Central memory CD8-positive, alpha-beta T cell (primary cell): ENCODE measurements at regions not wholly inside any gene's neighbourhood (a gene's known extent, or its start where the extent isn't known, plus 50 kb on each side); places are given as distances from the start of the nearest gene placed in this dataset.

Experiments used
- ATAC-seq: fragments of 150-1000 bp; cut with Tn5 transposase; replicated peaks from 2 replicates; pipeline ENCODE4 v1.10.0; 2022; ENCODE audit warnings: mild to moderate bottlenecking, moderate FRiP score, moderate number of reproducible peaks; ENCODE audit not compliant: poor library complexity, severe bottlenecking; ENCODE audit errors: extremely low read depth
- DNase-seq, 2 donors: peaks; one replicate each; pipeline ENCODE4 v3.0.0; 2021; ENCODE audit warnings: low spot score in 2 of 2
- H3K27ac Mint-ChIP-seq: one replicate; pipeline ENCODE4 v1.8.0; 2022; ENCODE audit warnings: low read depth, mild to moderate bottlenecking, moderate library complexity, mixed read lengths
- H3K27me3 Mint-ChIP-seq: one replicate; pipeline ENCODE4 v1.8.0; 2022; ENCODE audit warnings: mixed read lengths
- H3K36me3 Mint-ChIP-seq: one replicate; pipeline ENCODE4 v1.8.0; 2022; ENCODE audit warnings: mild to moderate bottlenecking, moderate library complexity, mixed read lengths; ENCODE audit not compliant: insufficient read depth
- H3K4me1 Mint-ChIP-seq: one replicate; pipeline ENCODE4 v1.8.0; 2022; ENCODE audit warnings: mixed read lengths
- H3K4me3 Mint-ChIP-seq: one replicate; pipeline ENCODE4 v1.8.0; 2022; ENCODE audit warnings: mild to moderate bottlenecking, moderate library complexity, mixed read lengths
- H3K9me3 Mint-ChIP-seq: one replicate; pipeline ENCODE4 v1.8.0; 2022; ENCODE audit warnings: mixed read lengths

DNA sequence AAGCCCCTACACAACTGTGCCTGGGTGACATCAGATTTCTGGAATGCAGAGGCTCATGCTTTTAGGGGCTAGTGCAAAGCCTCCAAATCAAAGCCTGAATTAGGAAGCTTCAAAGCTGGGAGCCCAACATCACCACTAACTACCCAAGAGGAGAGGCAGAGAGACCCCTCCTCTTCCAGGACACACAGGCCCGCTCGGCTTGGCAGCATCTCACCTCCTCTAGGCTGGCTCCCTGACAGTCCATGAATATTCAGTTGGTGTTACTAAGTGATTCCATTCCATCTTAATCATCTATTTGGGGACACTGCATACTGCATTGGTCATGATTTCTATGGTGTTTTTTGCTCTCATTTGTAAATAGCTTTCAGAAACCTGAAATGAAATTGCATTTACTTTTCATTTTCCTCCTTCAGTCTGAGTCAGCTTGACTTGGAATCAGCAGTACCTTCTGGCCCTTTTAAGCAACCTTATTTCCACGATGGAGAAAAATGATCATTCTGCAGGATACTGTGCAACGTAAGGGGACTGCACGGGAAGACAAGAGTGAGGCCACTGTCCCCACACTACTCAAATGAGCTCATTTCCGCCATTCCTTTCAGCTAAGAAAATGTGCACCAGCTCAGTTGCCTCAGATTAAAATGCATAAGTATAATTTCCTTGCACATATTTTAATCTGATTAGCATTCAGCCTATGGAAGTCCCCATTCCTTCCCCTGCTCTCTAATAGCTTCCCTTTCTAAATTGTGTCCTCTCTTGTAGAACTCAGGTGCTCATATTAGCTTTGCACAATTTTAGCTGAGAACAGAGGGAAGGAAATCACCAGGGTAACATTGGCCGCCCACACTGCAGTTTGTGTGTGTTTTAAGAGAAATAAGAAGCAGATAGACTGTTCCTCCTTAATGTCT lies 219.9 kb downstream of the RFC3 start:
- Mint-ChIP-seq H3K4me1 (no peaks in the 10 kb centered on the region), H3K9me3 (peaks cover 5% of the 10 kb centered on the region), H3K27ac (no peak overlapping the region), H3K4me3 (no peak overlapping the region), H3K36me3 (peaks cover 1% of the 10 kb centered on the region), H3K27me3 (no peaks in the 10 kb centered on the region)
- DNase-seq (no peak), ATAC-seq (no peak)

- H3K4me1 Mint-ChIP-seq: no peaks in the 10 kb centered on the region
- H3K27ac Mint-ChIP-seq: no peak overlapping the region
- peaks cover 1% of the 10 kb centered on the region for H3K36me3 Mint-ChIP-seq
- H3K4me3 Mint-ChIP-seq: no peak overlapping the region
- H3K27me3 Mint-ChIP-seq: no peaks in the 10 kb centered on the region
- ATAC-seq (no peak), DNase-seq (no peak)
- peaks cover 10% of the 10 kb centered on the region for H3K9me3 Mint-ChIP-seq
These were observed 220.7 kb downstream of the RFC3 start for GRCh38 chr13:34038541-34039068.

GRCh38 chr13:34039678-34040077 lies 221.7 kb downstream of the RFC3 start:
- no peak for DNase-seq
- no peaks in the 10 kb centered on the region for H3K27me3 Mint-ChIP-seq
- H3K4me3 Mint-ChIP-seq: no peak overlapping the region
- H3K36me3 Mint-ChIP-seq: peaks cover 1% of the 10 kb centered on the region
- H3K27ac Mint-ChIP-seq: no peak overlapping the region
- peaks cover 11% of the 10 kb centered on the region for H3K9me3 Mint-ChIP-seq
- ATAC-seq: no peak
- H3K4me1 Mint-ChIP-seq: no peaks in the 10 kb centered on the region

DNA sequence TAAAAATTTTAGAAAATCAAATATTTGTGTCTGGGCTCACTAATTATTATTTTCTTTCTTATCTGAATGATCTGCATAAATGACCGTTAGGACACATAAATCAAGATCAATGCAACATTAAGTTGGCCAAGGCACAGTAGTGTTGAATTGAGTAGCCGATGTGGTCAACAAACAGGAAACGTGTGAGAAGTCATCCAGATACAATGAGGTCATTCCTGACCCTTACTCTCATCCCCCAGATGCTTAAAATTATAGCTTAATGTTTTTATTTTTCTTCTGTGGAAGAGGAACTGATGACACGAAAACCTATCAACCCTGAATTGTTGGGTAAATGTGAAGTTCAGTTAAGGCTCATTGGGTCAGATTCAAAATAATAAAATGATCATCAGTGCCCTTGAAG lies 222.9 kb downstream of the RFC3 start:
- Mint-ChIP-seq H3K27ac (no peak overlapping the region), H3K36me3 (peaks cover 1% of the 10 kb centered on the region), H3K4me3 (no peak overlapping the region), H3K27me3 (no peaks in the 10 kb centered on the region), H3K9me3 (peaks cover 10% of the 10 kb centered on the region), H3K4me1 (no peaks in the 10 kb centered on the region)
- DNase-seq (no peak), ATAC-seq (no peak)

DNA sequence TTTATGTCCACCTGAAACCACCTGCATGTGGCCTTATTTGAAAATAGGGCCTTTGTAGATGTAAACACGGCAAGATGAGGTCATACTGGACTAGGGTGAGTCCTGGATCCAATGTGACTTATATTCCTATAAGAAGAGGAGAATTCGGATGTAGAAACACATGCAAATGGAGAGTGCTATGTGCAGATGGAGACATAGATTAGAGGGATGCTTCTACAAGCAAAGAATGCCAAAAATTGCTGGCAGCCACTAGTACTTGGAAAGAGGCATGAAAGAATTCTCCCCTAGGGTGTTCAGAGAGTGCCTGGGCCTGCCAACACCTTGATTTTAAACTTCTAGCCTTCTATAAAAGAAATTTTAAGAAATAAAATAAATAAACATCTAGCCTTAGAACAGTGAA lies 226.1 kb downstream of the RFC3 start:
- H3K27me3 Mint-ChIP-seq: no peaks in the 10 kb centered on the region
- peaks cover 11% of the 10 kb centered on the region for H3K9me3 Mint-ChIP-seq
- no peak overlapping the region for H3K4me3 Mint-ChIP-seq
- no peaks in the 10 kb centered on the region for H3K4me1 Mint-ChIP-seq
- no peak overlapping the region for H3K27ac Mint-ChIP-seq
- ATAC-seq: no peak
- H3K36me3 Mint-ChIP-seq: peaks cover 1% of the 10 kb centered on the region
- DNase-seq: no peak

GRCh38 chr13:34044660-34045080 lies 226.7 kb downstream of the RFC3 start:
- no peak overlapping the region for H3K4me3 Mint-ChIP-seq
- no peak overlapping the region for H3K27ac Mint-ChIP-seq
- no peaks in the 10 kb centered on the region for H3K36me3 Mint-ChIP-seq
- peaks cover 11% of the 10 kb centered on the region for H3K9me3 Mint-ChIP-seq
- DNase-seq (no peak), ATAC-seq (no peak)
- H3K27me3 Mint-ChIP-seq: no peaks in the 10 kb centered on the region
- no peaks in the 10 kb centered on the region for H3K4me1 Mint-ChIP-seq

- no peak overlapping the region for H3K4me3 Mint-ChIP-seq
- no peak overlapping the region for H3K27ac Mint-ChIP-seq
- H3K27me3 Mint-ChIP-seq: no peaks in the 10 kb centered on the region
- ATAC-seq: no peak
- H3K36me3 Mint-ChIP-seq: no peaks in the 10 kb centered on the region
- DNase-seq: no peak
- H3K4me1 Mint-ChIP-seq: no peaks in the 10 kb centered on the region
- H3K9me3 Mint-ChIP-seq: peaks cover 11% of the 10 kb centered on the region
These were observed 228.5 kb downstream of the RFC3 start for GRCh38 chr13:34046457-34046856.

DNA sequence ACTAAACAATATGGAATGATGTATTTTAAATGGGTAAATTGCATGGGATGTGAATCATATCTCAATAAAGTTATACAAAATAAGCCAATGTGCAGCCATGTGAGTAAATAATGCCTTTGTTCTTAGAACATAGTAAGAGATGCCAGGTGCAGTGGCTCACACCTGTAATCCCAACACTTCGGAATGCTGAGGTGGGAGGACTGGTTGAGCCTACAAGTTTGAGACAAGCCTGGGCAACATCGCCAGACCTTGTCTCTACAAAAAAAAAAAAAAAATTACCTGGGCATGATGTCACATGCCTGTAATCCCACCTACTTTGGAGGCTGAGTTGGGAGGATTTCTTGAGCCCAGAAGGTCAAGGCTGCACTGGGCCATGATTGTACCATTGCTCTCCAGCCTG lies 230.7 kb downstream of the RFC3 start:
- no peaks in the 10 kb centered on the region for H3K36me3 Mint-ChIP-seq
- H3K4me3 Mint-ChIP-seq: no peak overlapping the region
- H3K27me3 Mint-ChIP-seq: no peaks in the 10 kb centered on the region
- ATAC-seq (no peak), DNase-seq (no peak)
- H3K27ac Mint-ChIP-seq: no peak overlapping the region
- H3K4me1 Mint-ChIP-seq: no peaks in the 10 kb centered on the region
- peaks cover 17% of the 10 kb centered on the region for H3K9me3 Mint-ChIP-seq

GRCh38 chr13:34056733-34057258 lies 238.8 kb downstream of the RFC3 start:
- Mint-ChIP-seq H3K4me3 (no peak overlapping the region), H3K36me3 (no peaks in the 10 kb centered on the region), H3K4me1 (no peaks in the 10 kb centered on the region), H3K27ac (no peak overlapping the region), H3K27me3 (no peaks in the 10 kb centered on the region), H3K9me3 (peaks cover 17% of the 10 kb centered on the region)
- no peak for DNase-seq
- ATAC-seq: no peak

- Mint-ChIP-seq H3K9me3 (peaks cover 4% of the 10 kb centered on the region), H3K27ac (no peak overlapping the region), H3K36me3 (no peaks in the 10 kb centered on the region), H3K27me3 (no peaks in the 10 kb centered on the region), H3K4me3 (no peak overlapping the region), H3K4me1 (no peaks in the 10 kb centered on the region)
- ATAC-seq: no peak
- DNase-seq: no peak
These were observed 246.7 kb downstream of the RFC3 start for GRCh38 chr13:34064456-34065205.

- H3K27ac Mint-ChIP-seq: no peak overlapping the region
These were observed 248.0 kb downstream of the RFC3 start for GRCh38 chr13:34065928-34066327.

GRCh38 chr13:34066344-34066743 lies 248.4 kb downstream of the RFC3 start:
- Mint-ChIP-seq H3K4me3 (no peak overlapping the region), H3K27me3 (no peaks in the 10 kb centered on the region), H3K9me3 (peaks cover 4% of the 10 kb centered on the region), H3K4me1 (no peaks in the 10 kb centered on the region), H3K27ac (no peak overlapping the region), H3K36me3 (no peaks in the 10 kb centered on the region)
- DNase-seq: no peak
- ATAC-seq: no peak

More at GRCh38 chr13:34065928-34066327, 248.0 kb downstream of the RFC3 start:
- ATAC-seq (no peak), DNase-seq (no peak)
- Mint-ChIP-seq H3K27me3 (no peaks in the 10 kb centered on the region), H3K9me3 (peaks cover 4% of the 10 kb centered on the region), H3K36me3 (no peaks in the 10 kb centered on the region), H3K4me1 (no peaks in the 10 kb centered on the region), H3K4me3 (no peak overlapping the region)
